ENCODE measurements at regions not wholly inside any gene's neighbourhood (a gene's known extent, or its start where the extent isn't known, plus 50 kb on each side); places are given as distances from the start of the nearest gene placed in this dataset.

- no peak overlapping the region for H2AFZ ChIP-seq (ENCODE audit: low read depth)
- no peak overlapping the region for H3K4me2 ChIP-seq
- H3K9ac ChIP-seq = no peak overlapping the region
Measured at GRCh38 chr17:27984816-27985215, 57.7 kb upstream of the NLK start.

GRCh38 chr17:27985306-27985705 lies 57.2 kb upstream of the NLK start:
- Histone ChIP-seq H4K20me1 (ENCODE audit: insufficient read depth) (no peaks in the 10 kb centered on the region), H3K36me3 (replicated peaks in 1 of 2; ENCODE audit: control insufficient read depth in 1 of 2, insufficient read depth in 2 of 2, low read length in 1 of 2) (no peaks in the 10 kb centered on the region), H3K9ac (no peak overlapping the region), H3F3A (replicated peaks; ENCODE audit: insufficient read depth) (no peaks in the 10 kb centered on the region), H3K4me1 (ENCODE audit: control insufficient read depth in 1 of 2, insufficient read depth in 2 of 2, low read depth in 1 of 2, low read length in 1 of 2) (no peaks in the 10 kb centered on the region), H3K27ac (ENCODE audit: low read depth in 2 of 2, low read length in 1 of 2) (no peak overlapping the region), H3K79me2 (ENCODE audit: insufficient read depth) (no peaks in the 10 kb centered on the region), H3K4me2 (no peak overlapping the region), H3K9me3 (no peaks in the 10 kb centered on the region), H3K9me2 (no peaks in the 10 kb centered on the region), H2AFZ (ENCODE audit: low read depth) (no peak overlapping the region), H3K27me3 (ENCODE audit: insufficient read depth) (no peaks in the 10 kb centered on the region), H3K4me3 (ENCODE audit: low read depth in 2 of 2, low read length in 1 of 2) (no peak overlapping the region)
- WGBS (ENCODE audit: low lambda C conversion rate) = 83% methylated on average over 7 of the region's 7 CpGs
- CTCF ChIA-PET = interaction anchor here (1.1 kb wide), 1 partner anchor 26 kb away, joined by 3 read pairs; no protein-coding TSS in a partner anchor
- no peak for DNase-seq
- POLR2A ChIA-PET = no interaction called here
- no peak for TF ChIP-seq REST (IDR thresholded peaks at IDR 0.05; ENCODE audit: low read depth, low read length)
- TF ChIP-seq TAF1 (IDR thresholded peaks at IDR 0.05; ENCODE audit: borderline replicate concordance, low read depth, low read length) = no peak
- no peak for TF ChIP-seq CTCF (IDR thresholded peaks at IDR 0.05)
- no peak for TF ChIP-seq IRF3 (IDR thresholded peaks at IDR 0.05; ENCODE audit: low read depth, low read length)
- no peak for TF ChIP-seq RXRA (IDR thresholded peaks at IDR 0.05; ENCODE audit: borderline replicate concordance, low read depth)

More at GRCh38 chr17:27984816-27985215, 57.7 kb upstream of the NLK start:
- no peaks in the 10 kb centered on the region for H3K36me3 ChIP-seq (replicated peaks in 1 of 2; ENCODE audit: control insufficient read depth in 1 of 2, insufficient read depth in 2 of 2, low read length in 1 of 2)
- no peaks in the 10 kb centered on the region for H3K9me2 ChIP-seq
- no peaks in the 10 kb centered on the region for H3K4me1 ChIP-seq (ENCODE audit: control insufficient read depth in 1 of 2, insufficient read depth in 2 of 2, low read depth in 1 of 2, low read length in 1 of 2)
- POLR2A ChIA-PET = no interaction called here
- no peak overlapping the region for H3K4me3 ChIP-seq (ENCODE audit: low read depth in 2 of 2, low read length in 1 of 2)
- H3K79me2 ChIP-seq (ENCODE audit: insufficient read depth) = no peaks in the 10 kb centered on the region
- DNase-seq = no peak
- no peaks in the 10 kb centered on the region for H3K9me3 ChIP-seq
- no peaks in the 10 kb centered on the region for H3F3A ChIP-seq (replicated peaks; ENCODE audit: insufficient read depth)
- no peaks in the 10 kb centered on the region for H3K27me3 ChIP-seq (ENCODE audit: insufficient read depth)
- TF ChIP-seq RAD21 (IDR thresholded peaks at IDR 0.05; ENCODE audit: low read length) (no peak), USF2 (IDR thresholded peaks at IDR 0.05; ENCODE audit: borderline replicate concordance, low read depth, low read length) (no peak), RXRA (IDR thresholded peaks at IDR 0.05; ENCODE audit: borderline replicate concordance, low read depth) (no peak), RFX5 (IDR thresholded peaks at IDR 0.05; ENCODE audit: low read length) (no peak), EP300 (IDR thresholded peaks at IDR 0.05; ENCODE audit: borderline replicate concordance in 1 of 2, low read depth in 1 of 2, low read length in 1 of 2) (no peak), YY1 (IDR thresholded peaks at IDR 0.05; ENCODE audit: low read depth) (no peak), NFIC (IDR thresholded peaks at IDR 0.05; ENCODE audit: borderline replicate concordance) (no peak), MEF2A (IDR thresholded peaks at IDR 0.05; ENCODE audit: borderline replicate concordance, low read depth) (no peak), GABPA (IDR thresholded peaks at IDR 0.05; ENCODE audit: low read depth) (no peak)
- H3K27ac ChIP-seq (ENCODE audit: low read depth in 2 of 2, low read length in 1 of 2) = no peak overlapping the region
- CTCF ChIA-PET = no interaction called here
- WGBS (ENCODE audit: low lambda C conversion rate) = 81% methylated on average over 6 of the region's 6 CpGs
- no peaks in the 10 kb centered on the region for H4K20me1 ChIP-seq (ENCODE audit: insufficient read depth)

All from SK-N-SH (cell line).